Activated CD4-positive, alpha-beta T cell treated with anti-CD3 and anti-CD28 coated beads, Interleukin-2, amount 50 U/mL, for 1 hour (primary cell): ENCODE measurements at regions not wholly inside any gene's neighbourhood (a gene's known extent, or its start where the extent isn't known, plus 50 kb on each side); places are given as distances from the start of the nearest gene placed in this dataset.
"Not testable (repeated sequence)": the region's sequence is repeated elsewhere in the genome, so short reads cannot be mapped to it uniquely, and the experiment has no call there.

Experiments
- DNase-seq: peaks from one replicate; pipeline ENCODE4 v3.0.0-alpha.2; 2020

- no peak for DNase-seq
These were observed 951.5 kb downstream of the GALC start for GRCh38 chr14:87041290-87042020.

- DNase-seq: no peak
These were observed 958.3 kb downstream of the GALC start for GRCh38 chr14:87034680-87035079.

- DNase-seq: no peak
These were observed 962.8 kb downstream of the GALC start for GRCh38 chr14:87030197-87030596.

- DNase-seq: not testable (repeated sequence)
These were observed 972.9 kb downstream of the GALC start for GRCh38 chr14:87020106-87020505.

- no peak for DNase-seq
These were observed 974.7 kb downstream of the GALC start for GRCh38 chr14:87018294-87018693.

- DNase-seq: no peak
These were observed 975.6 kb downstream of the GALC start for GRCh38 chr14:87017335-87017734.

- no peak for DNase-seq
These were observed 978.1 kb downstream of the GALC start for GRCh38 chr14:87014856-87015255.

GRCh38 chr14:87013583-87013982 lies 979.4 kb downstream of the GALC start:
- no peak for DNase-seq

GRCh38 chr14:87008965-87009364 lies 984.0 kb downstream of the GALC start:
- DNase-seq: no peak

- no peak for DNase-seq
These were observed 987.7 kb downstream of the GALC start for GRCh38 chr14:87005280-87005679.

GRCh38 chr14:87002776-87003175 lies 990.2 kb downstream of the GALC start:
- no peak for DNase-seq

GRCh38 chr14:87001333-87001732 lies 991.6 kb downstream of the GALC start:
- no peak for DNase-seq

GRCh38 chr14:87000081-87000480 lies 992.9 kb downstream of the GALC start:
- no peak for DNase-seq

- no peak for DNase-seq
These were observed 993.9 kb downstream of the GALC start for GRCh38 chr14:86999036-86999435.

GRCh38 chr14:86997271-86997670 lies 995.7 kb downstream of the GALC start:
- DNase-seq: no peak

GRCh38 chr14:86990396-86990795 lies 1002.6 kb downstream of the GALC start:
- no peak for DNase-seq

GRCh38 chr14:86989285-86989684 lies 1003.7 kb downstream of the GALC start:
- no peak for DNase-seq

GRCh38 chr14:86987966-86988365 lies 1005.0 kb downstream of the GALC start:
- DNase-seq: no peak

GRCh38 chr14:86973177-86973576 lies 1019.8 kb downstream of the GALC start:
- no peak for DNase-seq

- DNase-seq: no peak
These were observed 1021.7 kb downstream of the GALC start for GRCh38 chr14:86971292-86971691.

GRCh38 chr14:86961106-86961716 lies 1031.8 kb downstream of the GALC start:
- no peak for DNase-seq

GRCh38 chr14:86955771-86956354 lies 1037.1 kb downstream of the GALC start:
- no peak for DNase-seq

GRCh38 chr14:86954623-86955022 lies 1038.4 kb downstream of the GALC start:
- no peak for DNase-seq

- DNase-seq: no peak
These were observed 1046.5 kb downstream of the GALC start for GRCh38 chr14:86946446-86946845.
